GM10266 (cell line): ENCODE measurements at regions not wholly inside any gene's neighbourhood (a gene's known extent, or its start where the extent isn't known, plus 50 kb on each side); places are given as distances from the start of the nearest gene placed in this dataset.
"Not testable (repeated sequence)": the region's sequence is repeated elsewhere in the genome, so short reads cannot be mapped to it uniquely, and the experiment has no call there.

ENCODE experiments used
- DNase-seq: peaks from one replicate; pipeline ENCODE4 v3.0.0; 2012; ENCODE audit errors: extremely low spot score
- TF ChIP-seq, protein P1 (sequence below): IDR thresholded peaks from 2 replicates; pipeline ENCODE4 v1.5.1; 2012; ENCODE audit warnings: mild to moderate bottlenecking, low read depth; ENCODE audit not compliant: control insufficient read depth, insufficient read depth; ENCODE audit errors: missing control alignments

DNA sequence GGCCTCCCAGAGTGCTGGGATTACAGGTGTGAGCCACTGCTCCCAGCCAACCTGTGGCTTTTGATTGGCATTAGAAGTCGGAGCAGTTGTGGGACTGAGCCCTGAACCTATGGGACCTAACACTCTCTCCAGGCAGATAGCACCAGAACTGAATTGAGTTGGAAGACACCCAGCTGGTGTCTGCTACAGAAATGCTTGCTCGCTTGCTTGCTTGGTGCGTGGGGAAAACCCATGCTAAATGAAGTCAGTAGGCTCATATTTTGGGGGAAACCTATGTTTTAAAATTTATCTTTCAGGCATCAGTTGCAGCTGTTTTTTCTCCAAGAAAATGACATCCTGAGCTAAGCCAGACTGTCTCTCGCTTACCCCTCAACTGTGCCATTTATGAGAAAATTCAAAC is 158.5 kb upstream of the RFC3 start:
- TF ChIP-seq, protein P1, sequence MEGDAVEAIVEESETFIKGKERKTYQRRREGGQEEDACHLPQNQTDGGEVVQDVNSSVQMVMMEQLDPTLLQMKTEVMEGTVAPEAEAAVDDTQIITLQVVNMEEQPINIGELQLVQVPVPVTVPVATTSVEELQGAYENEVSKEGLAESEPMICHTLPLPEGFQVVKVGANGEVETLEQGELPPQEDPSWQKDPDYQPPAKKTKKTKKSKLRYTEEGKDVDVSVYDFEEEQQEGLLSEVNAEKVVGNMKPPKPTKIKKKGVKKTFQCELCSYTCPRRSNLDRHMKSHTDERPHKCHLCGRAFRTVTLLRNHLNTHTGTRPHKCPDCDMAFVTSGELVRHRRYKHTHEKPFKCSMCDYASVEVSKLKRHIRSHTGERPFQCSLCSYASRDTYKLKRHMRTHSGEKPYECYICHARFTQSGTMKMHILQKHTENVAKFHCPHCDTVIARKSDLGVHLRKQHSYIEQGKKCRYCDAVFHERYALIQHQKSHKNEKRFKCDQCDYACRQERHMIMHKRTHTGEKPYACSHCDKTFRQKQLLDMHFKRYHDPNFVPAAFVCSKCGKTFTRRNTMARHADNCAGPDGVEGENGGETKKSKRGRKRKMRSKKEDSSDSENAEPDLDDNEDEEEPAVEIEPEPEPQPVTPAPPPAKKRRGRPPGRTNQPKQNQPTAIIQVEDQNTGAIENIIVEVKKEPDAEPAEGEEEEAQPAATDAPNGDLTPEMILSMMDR, result no peak
- no peak for DNase-seq

DNA sequence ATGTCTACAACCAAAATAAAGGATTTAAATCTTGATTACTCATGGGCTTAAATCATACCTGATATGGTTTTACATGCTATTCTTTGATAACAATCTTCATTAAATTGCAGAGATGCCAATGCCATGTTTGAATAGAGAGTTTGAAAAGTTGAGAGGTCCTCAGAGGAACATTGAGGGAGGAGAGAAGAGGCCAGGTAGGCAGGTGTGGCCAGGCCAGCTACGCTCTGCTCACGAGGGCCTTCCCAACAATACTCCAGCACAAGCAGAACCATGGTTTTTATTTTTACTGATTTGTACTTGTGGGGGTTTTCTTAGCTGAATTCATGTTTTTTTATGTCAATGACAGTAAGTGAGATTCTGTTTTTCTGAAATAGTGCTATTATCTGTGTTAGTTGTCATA is 158.1 kb upstream of the RFC3 start:
- DNase-seq, result no peak
- TF ChIP-seq, protein P1, result no peak

DNA sequence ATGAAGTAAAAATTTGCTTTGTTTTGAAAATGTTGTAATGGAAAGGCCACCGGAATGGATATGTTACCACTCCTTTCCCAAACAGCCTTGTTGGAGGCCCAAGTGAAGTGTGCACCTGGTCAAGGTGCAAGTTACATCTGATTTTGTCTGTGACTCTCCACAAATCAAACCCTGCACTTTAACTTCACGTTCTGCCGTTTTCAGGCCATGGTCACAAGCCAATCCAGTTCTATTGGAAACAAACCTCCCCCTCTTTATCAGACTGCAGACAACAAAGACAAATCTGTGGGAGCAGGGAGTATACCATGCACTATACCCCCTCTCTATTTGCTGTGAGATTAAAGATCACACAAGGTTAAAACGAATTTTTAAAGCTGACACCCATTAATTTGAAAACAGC is 155.6 kb upstream of the RFC3 start:
- TF ChIP-seq, protein P1, result no peak

DNA sequence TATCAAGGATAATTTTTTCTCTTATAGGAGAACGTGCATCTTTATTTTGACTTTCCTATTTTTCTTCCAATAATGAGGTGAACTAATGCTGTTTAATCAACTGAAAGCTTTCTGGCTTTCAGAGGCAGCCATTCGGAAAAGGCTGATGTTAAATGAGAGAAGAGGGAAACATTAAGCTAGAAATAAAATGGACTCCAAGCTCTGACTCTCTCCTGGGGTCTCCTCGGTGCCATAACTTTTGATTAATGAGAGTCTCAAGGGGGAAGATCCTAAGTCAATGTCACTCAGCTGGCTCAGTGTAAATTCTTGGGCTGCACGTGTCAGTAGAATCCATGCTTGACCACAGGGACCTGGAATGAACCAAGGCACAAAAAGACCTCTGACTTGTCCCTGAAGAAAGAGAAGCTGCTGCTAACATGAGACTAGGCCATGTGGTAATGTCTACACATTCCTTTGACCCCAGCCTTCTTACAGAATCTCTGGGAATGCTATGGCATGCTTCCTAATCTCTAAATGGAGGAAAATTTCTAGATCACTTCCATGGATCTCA is 152.2 kb upstream of the RFC3 start:
- no peak for DNase-seq
- TF ChIP-seq, protein P1, result no peak

More for the DNA sequence above, 155.6 kb upstream of the RFC3 start:
- DNase-seq, result no peak

DNA sequence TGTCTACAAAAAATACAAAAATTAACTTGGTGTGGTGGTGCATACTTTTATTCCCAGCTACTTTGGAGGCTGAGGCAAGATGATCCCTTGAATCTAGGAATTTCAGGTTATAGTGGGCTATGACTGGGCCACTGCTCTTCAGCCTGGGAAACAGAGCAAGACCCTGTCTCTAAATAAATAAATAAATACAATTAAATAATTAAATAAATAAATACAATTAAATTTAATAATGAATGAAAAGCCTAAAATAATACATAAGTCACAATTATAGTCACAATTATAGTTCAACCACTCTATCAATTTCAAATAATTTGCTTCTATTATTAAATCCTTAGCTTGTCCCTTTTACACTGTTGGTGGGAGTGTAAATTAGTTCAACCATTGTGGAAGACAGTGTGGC is 146.4 kb upstream of the RFC3 start:
- TF ChIP-seq, protein P1, result no peak
- DNase-seq, result no peak

DNA sequence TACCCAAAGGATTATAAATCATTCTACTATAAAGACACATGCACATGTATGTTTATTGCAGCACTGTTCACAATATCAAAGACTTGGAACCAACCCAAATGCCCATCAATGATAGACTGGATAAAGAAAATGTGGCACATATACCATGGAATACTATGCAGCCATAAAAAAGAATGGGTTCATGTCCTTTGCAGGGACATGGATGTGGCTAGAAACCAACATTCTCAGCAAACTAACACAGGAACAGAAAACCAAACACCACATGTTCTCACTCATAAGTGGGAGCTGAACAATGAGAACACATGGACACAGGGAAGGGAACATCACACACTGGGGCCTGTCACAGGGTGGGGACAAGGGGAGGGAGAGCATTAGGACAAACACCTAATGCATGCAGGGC is 145.9 kb upstream of the RFC3 start:
- DNase-seq, result not testable (repeated sequence)

DNA sequence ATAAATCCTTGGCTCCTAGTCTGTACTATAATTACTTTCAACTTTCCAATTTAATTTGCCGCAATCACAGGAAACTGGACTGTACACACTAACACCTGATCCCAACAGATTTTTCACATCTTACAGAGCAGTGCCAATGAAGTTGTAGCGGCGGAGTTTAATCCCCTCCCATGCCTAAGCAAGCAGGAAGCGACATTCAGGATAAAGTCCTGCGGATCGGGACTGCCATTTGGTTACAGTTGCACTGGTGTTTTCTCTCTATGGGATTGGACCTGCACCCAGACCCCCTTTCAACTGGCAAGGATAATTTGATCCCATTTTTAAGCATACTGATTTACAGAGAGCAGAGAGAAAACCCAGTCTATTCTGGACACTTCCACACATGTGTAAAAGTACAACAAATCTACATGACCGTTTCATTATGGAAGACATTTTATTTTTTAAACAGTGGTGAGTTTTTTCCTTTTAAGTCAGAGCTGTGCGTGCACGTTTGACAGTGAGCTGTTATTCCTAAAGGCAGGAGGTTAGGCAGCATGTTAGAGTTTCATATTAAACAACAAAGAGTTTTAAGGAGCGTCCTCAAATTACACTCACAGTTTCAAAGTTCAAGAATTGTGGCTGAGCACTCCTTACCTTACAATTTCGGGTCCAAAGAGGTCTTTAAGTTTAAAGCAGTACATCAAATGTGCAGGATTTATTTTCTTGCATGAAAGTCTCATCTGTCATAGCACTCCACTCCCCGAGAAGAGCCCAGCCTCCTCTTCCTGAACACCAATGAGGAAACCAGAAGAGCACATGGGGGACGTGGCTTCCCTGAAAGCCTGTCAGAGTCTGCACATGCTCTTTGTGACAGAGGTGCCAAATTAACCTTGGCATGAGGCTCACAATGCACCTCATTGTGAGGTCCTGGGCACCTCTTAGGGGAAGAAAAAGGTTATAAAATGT is 141.6 kb upstream of the RFC3 start:
- TF ChIP-seq, protein P1, result no peak
- DNase-seq, result no peak
